SU-DHL-6 (cell line): ENCODE measurements at regions not wholly inside any gene's neighbourhood (a gene's known extent, or its start where the extent isn't known, plus 50 kb on each side); places are given as distances from the start of the nearest gene placed in this dataset.

Experiments used
- EZH2phosphoT487 ChIP-seq: fragments of 200-600 bp; sonication (generic), shearing (Covaris generic); conservative IDR thresholded peaks from 2 replicates; pipeline ENCODE4 v1.6.1; 2018; ENCODE audit warnings: mild to moderate bottlenecking, antibody characterized with exemption, low read length, moderate library complexity, mixed read lengths
- TF ChIP-seq, protein P1 (sequence below): fragments of 200-600 bp; sonication (generic); IDR thresholded peaks from one replicate; pipeline ENCODE4 v1.5.1; 2017; ENCODE audit warnings: antibody characterized with exemption, mild to moderate bottlenecking, low read length, moderate library complexity; ENCODE audit not compliant: insufficient read depth, poor library complexity, severe bottlenecking

DNA sequence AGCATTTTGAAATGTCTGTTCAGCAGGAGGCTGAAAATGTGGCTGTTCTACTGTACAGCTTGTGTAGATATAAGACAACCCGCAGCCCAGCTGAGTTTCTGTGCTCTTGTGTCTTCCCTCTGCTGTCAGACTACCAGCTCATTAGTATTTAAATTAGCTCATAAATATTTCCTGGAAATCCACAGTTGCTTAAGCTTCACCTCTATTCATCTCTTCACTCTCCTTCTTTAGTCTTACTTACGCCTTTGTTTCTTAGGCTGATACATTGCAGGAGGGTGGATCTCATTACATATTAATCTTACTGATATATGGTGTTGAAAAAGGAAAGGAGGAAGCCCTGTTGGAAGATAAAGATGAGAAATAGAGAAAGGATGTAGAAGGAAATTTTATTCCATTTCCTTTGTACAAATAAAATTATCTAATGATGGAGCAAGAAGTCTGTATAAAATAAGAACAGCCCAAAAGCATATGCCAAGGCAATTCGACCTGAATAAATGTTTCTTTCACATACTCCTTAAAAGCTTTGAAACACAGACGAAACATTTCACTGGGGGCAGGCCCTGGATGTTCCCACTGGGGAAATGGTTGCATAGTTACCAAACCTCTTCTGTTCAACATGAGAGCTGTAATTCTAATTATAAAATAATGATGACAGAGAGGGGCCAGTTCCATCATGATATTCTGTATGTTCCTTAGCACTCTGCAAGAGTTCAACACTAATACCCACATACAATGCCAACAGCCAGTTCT, 111.8 kb upstream of the APC start:
- TF ChIP-seq, protein P1, sequence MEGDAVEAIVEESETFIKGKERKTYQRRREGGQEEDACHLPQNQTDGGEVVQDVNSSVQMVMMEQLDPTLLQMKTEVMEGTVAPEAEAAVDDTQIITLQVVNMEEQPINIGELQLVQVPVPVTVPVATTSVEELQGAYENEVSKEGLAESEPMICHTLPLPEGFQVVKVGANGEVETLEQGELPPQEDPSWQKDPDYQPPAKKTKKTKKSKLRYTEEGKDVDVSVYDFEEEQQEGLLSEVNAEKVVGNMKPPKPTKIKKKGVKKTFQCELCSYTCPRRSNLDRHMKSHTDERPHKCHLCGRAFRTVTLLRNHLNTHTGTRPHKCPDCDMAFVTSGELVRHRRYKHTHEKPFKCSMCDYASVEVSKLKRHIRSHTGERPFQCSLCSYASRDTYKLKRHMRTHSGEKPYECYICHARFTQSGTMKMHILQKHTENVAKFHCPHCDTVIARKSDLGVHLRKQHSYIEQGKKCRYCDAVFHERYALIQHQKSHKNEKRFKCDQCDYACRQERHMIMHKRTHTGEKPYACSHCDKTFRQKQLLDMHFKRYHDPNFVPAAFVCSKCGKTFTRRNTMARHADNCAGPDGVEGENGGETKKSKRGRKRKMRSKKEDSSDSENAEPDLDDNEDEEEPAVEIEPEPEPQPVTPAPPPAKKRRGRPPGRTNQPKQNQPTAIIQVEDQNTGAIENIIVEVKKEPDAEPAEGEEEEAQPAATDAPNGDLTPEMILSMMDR: no peak
- TF ChIP-seq EZH2phosphoT487: no peak
